ENCODE measurements at regions not wholly inside any gene's neighbourhood (a gene's known extent, or its start where the extent isn't known, plus 50 kb on each side); places are given as distances from the start of the nearest gene placed in this dataset.

GRCh38 chr20:40251284-40251932 lies 437.6 kb downstream of the MAFB start:
- Histone ChIP-seq H3K27me3 (ENCODE audit: insufficient read depth, low read length) (peaks cover 3% of the 10 kb centered on the region), H3K4me1 (ENCODE audit: insufficient read depth, low read length) (no peaks in the 10 kb centered on the region), H3K27ac (ENCODE audit: low read depth, low read length) (no peak overlapping the region), H3K36me3 (ENCODE audit: insufficient read depth, low read length) (no peaks in the 10 kb centered on the region), H3K9me3 (ENCODE audit: control insufficient read depth in 1 of 2, low read length in 2 of 2) (no peaks in the 10 kb centered on the region), H3K4me3 (ENCODE audit: low read length in 2 of 2) (no peak overlapping the region)
- Mint-ChIP-seq H3K27ac (no peak overlapping the region), H3K4me3 (no peak overlapping the region), H3K9me3 (peaks cover 0 to 4% (median 2%) of the 10 kb centered on the region in 8 donors), H3K27me3 (peaks cover 1 to 2% of the 10 kb centered on the region in 2 donors), H3K4me1 (no peaks in the 10 kb centered on the region), H3K36me3 (no peaks in the 10 kb centered on the region)
- no peak for DNase-seq
- ChIA-PET POLR2A (ENCODE audit: partially characterized antibody) (no interaction called here), CTCF (ENCODE audit: partially characterized antibody) (no interaction called here)
- intact Hi-C loops (cut with micrococcal nuclease): no loop called here

DNA sequence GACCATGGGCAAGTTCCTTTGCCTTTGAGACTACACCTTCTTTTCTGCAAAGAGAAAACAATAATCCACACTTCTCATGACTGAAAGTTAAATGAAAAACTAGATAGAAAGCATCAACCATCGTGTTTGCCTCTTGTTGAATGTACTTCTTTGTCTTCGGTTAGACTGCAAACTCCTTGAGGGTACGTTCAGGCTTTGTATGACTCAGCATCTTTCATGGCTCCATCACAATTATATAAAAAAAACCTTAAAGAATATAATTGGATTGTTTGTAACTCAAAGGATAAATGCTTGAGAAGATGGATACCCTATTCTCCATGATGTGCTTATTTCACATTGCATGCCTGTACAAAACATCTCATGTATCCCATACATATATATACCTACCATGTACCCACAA lies 439.2 kb downstream of the MAFB start:
- H3K27me3 ChIP-seq (ENCODE audit: insufficient read depth, low read length): peaks cover 3% of the 10 kb centered on the region
- H3K4me1 Mint-ChIP-seq: no peaks in the 10 kb centered on the region
- no peak overlapping the region for H3K27ac Mint-ChIP-seq
- no peaks in the 10 kb centered on the region for H3K27me3 Mint-ChIP-seq
- POLR2A ChIA-PET (ENCODE audit: partially characterized antibody): no interaction called here
- H3K4me3 Mint-ChIP-seq: no peak overlapping the region
- no peaks in the 10 kb centered on the region for H3K36me3 ChIP-seq (ENCODE audit: insufficient read depth, low read length)
- intact Hi-C loops (cut with micrococcal nuclease): no loop called here
- H3K9me3 Mint-ChIP-seq: peaks cover 0 to 4% (median 2%) of the 10 kb centered on the region in 8 donors
- no peak overlapping the region for H3K27ac ChIP-seq (ENCODE audit: low read depth, low read length)
- no peaks in the 10 kb centered on the region for H3K9me3 ChIP-seq (ENCODE audit: control insufficient read depth in 1 of 2, low read length in 2 of 2)
- no peak overlapping the region for H3K4me3 ChIP-seq (ENCODE audit: low read length in 2 of 2)
- CTCF ChIA-PET (ENCODE audit: partially characterized antibody): no interaction called here
- DNase-seq: no peak
- H3K36me3 Mint-ChIP-seq: no peaks in the 10 kb centered on the region
- no peaks in the 10 kb centered on the region for H3K4me1 ChIP-seq (ENCODE audit: insufficient read depth, low read length)

DNA sequence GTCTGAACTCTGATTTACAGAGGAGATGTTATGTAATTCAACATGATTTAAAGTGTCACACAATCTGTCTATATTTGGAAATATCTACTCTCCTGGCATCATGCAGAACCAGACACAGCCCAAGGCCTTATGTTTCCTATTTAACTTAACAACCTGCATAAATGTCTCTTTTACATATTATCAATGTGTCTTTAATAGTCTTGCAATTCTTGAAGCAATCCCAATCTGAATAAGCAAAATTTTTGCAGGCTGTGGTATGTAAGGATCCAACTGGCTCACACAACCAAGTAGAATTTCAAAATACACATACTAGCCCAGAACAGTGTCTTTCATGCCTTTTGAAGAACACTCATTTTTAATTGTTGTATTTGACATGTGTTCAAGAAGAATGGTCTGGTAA lies 443.2 kb downstream of the MAFB start:
- Histone ChIP-seq H3K27ac (ENCODE audit: low read depth, low read length) (no peak overlapping the region), H3K4me1 (ENCODE audit: insufficient read depth, low read length) (no peaks in the 10 kb centered on the region), H3K9me3 (ENCODE audit: control insufficient read depth in 1 of 2, low read length in 2 of 2) (no peaks in the 10 kb centered on the region), H3K4me3 (ENCODE audit: low read length in 2 of 2) (no peak overlapping the region), H3K27me3 (ENCODE audit: insufficient read depth, low read length) (no peaks in the 10 kb centered on the region), H3K36me3 (ENCODE audit: insufficient read depth, low read length) (no peaks in the 10 kb centered on the region)
- H3K4me1 Mint-ChIP-seq: no peaks in the 10 kb centered on the region
- peaks cover 0 to 5% (median 1%) of the 10 kb centered on the region in 8 donors for H3K9me3 Mint-ChIP-seq
- ChIA-PET POLR2A (ENCODE audit: partially characterized antibody) (no interaction called here), CTCF (ENCODE audit: partially characterized antibody) (no interaction called here)
- no peaks in the 10 kb centered on the region for H3K36me3 Mint-ChIP-seq
- peaks cover 4 to 5% of the 10 kb centered on the region in 2 donors for H3K27me3 Mint-ChIP-seq
- H3K4me3 Mint-ChIP-seq: no peak overlapping the region
- DNase-seq: no peak
- intact Hi-C loops (cut with micrococcal nuclease): no loop called here
- no peak overlapping the region for H3K27ac Mint-ChIP-seq

DNA sequence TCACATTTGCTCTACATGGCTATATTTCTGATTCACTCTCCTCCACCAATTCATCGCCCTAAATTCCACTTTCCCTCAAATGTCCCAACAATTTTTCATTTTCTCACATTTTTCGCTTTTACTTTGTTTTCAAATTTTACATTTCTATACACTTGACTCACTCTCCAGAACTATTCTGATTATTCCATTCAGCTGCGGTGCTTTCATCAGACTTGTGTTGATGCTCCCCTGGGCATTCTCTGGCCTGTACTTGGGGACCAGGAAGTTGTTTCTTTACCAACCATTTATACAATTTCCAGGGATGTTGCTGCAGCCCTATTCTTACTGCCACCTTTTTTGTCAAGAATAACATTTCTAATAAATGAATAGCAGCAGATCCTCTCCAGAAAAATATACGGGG lies 444.8 kb downstream of the MAFB start:
- Mint-ChIP-seq H3K4me1 (no peaks in the 10 kb centered on the region), H3K27ac (no peak overlapping the region), H3K4me3 (no peak overlapping the region), H3K36me3 (no peaks in the 10 kb centered on the region), H3K9me3 (peaks cover 0 to 5% (median 0%) of the 10 kb centered on the region in 8 donors), H3K27me3 (peaks cover 4 to 5% of the 10 kb centered on the region in 2 donors)
- Histone ChIP-seq H3K36me3 (ENCODE audit: insufficient read depth, low read length) (no peaks in the 10 kb centered on the region), H3K9me3 (ENCODE audit: control insufficient read depth in 1 of 2, low read length in 2 of 2) (no peaks in the 10 kb centered on the region), H3K27ac (ENCODE audit: low read depth, low read length) (no peak overlapping the region), H3K4me1 (ENCODE audit: insufficient read depth, low read length) (no peaks in the 10 kb centered on the region), H3K4me3 (ENCODE audit: low read length in 2 of 2) (no peak overlapping the region), H3K27me3 (ENCODE audit: insufficient read depth, low read length) (no peaks in the 10 kb centered on the region)
- ChIA-PET POLR2A (ENCODE audit: partially characterized antibody) (no interaction called here), CTCF (ENCODE audit: partially characterized antibody) (no interaction called here)
- intact Hi-C loops (cut with micrococcal nuclease): no loop called here
- DNase-seq: no peak

GRCh38 chr20:40241596-40242343 lies 447.3 kb downstream of the MAFB start:
- no peaks in the 10 kb centered on the region for H3K36me3 ChIP-seq (ENCODE audit: insufficient read depth, low read length)
- no peak overlapping the region for H3K4me3 Mint-ChIP-seq
- no peak overlapping the region for H3K27ac Mint-ChIP-seq
- POLR2A ChIA-PET (ENCODE audit: partially characterized antibody): no interaction called here
- no peaks in the 10 kb centered on the region for H3K36me3 Mint-ChIP-seq
- no peak overlapping the region for H3K4me3 ChIP-seq (ENCODE audit: low read length in 2 of 2)
- CTCF ChIA-PET (ENCODE audit: partially characterized antibody): no interaction called here
- no peaks in the 10 kb centered on the region for H3K27me3 ChIP-seq (ENCODE audit: insufficient read depth, low read length)
- no peak overlapping the region for H3K27ac ChIP-seq (ENCODE audit: low read depth, low read length)
- intact Hi-C loops (cut with micrococcal nuclease): no loop called here
- H3K9me3 ChIP-seq (ENCODE audit: control insufficient read depth in 1 of 2, low read length in 2 of 2): no peaks in the 10 kb centered on the region
- DNase-seq: no peak
- no peaks in the 10 kb centered on the region for H3K4me1 ChIP-seq (ENCODE audit: insufficient read depth, low read length)
- H3K27me3 Mint-ChIP-seq: peaks cover 5% of the 10 kb centered on the region in 2 donors
- peaks cover 0 to 5% (median 0%) of the 10 kb centered on the region in 8 donors for H3K9me3 Mint-ChIP-seq
- H3K4me1 Mint-ChIP-seq: no peaks in the 10 kb centered on the region

- intact Hi-C loops (cut with micrococcal nuclease): no loop called here
- Histone ChIP-seq H3K9me3 (ENCODE audit: control insufficient read depth in 1 of 2, low read length in 2 of 2) (no peaks in the 10 kb centered on the region), H3K27me3 (ENCODE audit: insufficient read depth, low read length) (no peaks in the 10 kb centered on the region), H3K4me3 (ENCODE audit: low read length in 2 of 2) (no peak overlapping the region), H3K27ac (ENCODE audit: low read depth, low read length) (no peak overlapping the region), H3K4me1 (ENCODE audit: insufficient read depth, low read length) (no peaks in the 10 kb centered on the region), H3K36me3 (ENCODE audit: insufficient read depth, low read length) (no peaks in the 10 kb centered on the region)
- POLR2A ChIA-PET (ENCODE audit: partially characterized antibody): no interaction called here
- Mint-ChIP-seq H3K36me3 (no peaks in the 10 kb centered on the region), H3K27ac (no peak overlapping the region), H3K27me3 (peaks cover 6% of the 10 kb centered on the region in 2 donors), H3K4me1 (no peaks in the 10 kb centered on the region), H3K4me3 (no peak overlapping the region), H3K9me3 (peaks cover 0 to 3% (median 0%) of the 10 kb centered on the region in 8 donors)
- DNase-seq: no peak
- CTCF ChIA-PET (ENCODE audit: partially characterized antibody): no interaction called here
Observed at GRCh38 chr20:40238511-40238910, 450.5 kb downstream of the MAFB start.

GRCh38 chr20:40234593-40234992 lies 454.4 kb downstream of the MAFB start:
- Histone ChIP-seq H3K27me3 (ENCODE audit: insufficient read depth, low read length) (no peaks in the 10 kb centered on the region), H3K36me3 (ENCODE audit: insufficient read depth, low read length) (no peaks in the 10 kb centered on the region), H3K9me3 (ENCODE audit: control insufficient read depth in 1 of 2, low read length in 2 of 2) (no peaks in the 10 kb centered on the region), H3K4me1 (ENCODE audit: insufficient read depth, low read length) (no peaks in the 10 kb centered on the region), H3K4me3 (ENCODE audit: low read length in 2 of 2) (no peak overlapping the region), H3K27ac (ENCODE audit: low read depth, low read length) (no peak overlapping the region)
- H3K9me3 Mint-ChIP-seq: no peaks in the 10 kb centered on the region
- intact Hi-C loops (cut with micrococcal nuclease): no loop called here
- no peaks in the 10 kb centered on the region for H3K4me1 Mint-ChIP-seq
- H3K27ac Mint-ChIP-seq: no peak overlapping the region
- H3K36me3 Mint-ChIP-seq: no peaks in the 10 kb centered on the region
- ChIA-PET POLR2A (ENCODE audit: partially characterized antibody) (no interaction called here), CTCF (ENCODE audit: partially characterized antibody) (no interaction called here)
- no peak for DNase-seq
- H3K27me3 Mint-ChIP-seq: peaks cover 2% of the 10 kb centered on the region in 2 donors
- no peak overlapping the region for H3K4me3 Mint-ChIP-seq
